DND-41 (cell line): ENCODE measurements at regions not wholly inside any gene's neighbourhood (a gene's known extent, or its start where the extent isn't known, plus 50 kb on each side); places are given as distances from the start of the nearest gene placed in this dataset.

Experiments used
- ATAC-seq: fragments of 200-7000 bp; cut with Tn5 transposase; 3 replicates; pipeline ENCODE4 v1.9.1; 2021; ENCODE audit warnings: low read depth; ENCODE audit not compliant: insufficient read depth
- DNase-seq: peaks from one replicate; pipeline ENCODE4 v3.0.0-alpha.2; 2020
- H2AFZ ChIP-seq: 2 replicates; pipeline ENCODE4 v1.6.0; 2012; ENCODE audit warnings: low read depth, low read length
- H3K27ac ChIP-seq: 2 replicates; pipeline ENCODE4 v1.5.1; 2012; ENCODE audit warnings: low read length, inconsistent platforms
- H3K27me3 ChIP-seq: fragments of 200-600 bp; sonication (generic); 2 replicates; pipeline ENCODE4 v1.6.0; 2012; ENCODE audit warnings: low read length, mild to moderate bottlenecking, inconsistent platforms; ENCODE audit not compliant: insufficient read depth, poor library complexity
- H3K36me3 ChIP-seq: 2 replicates; pipeline ENCODE4 v1.5.1; 2012; ENCODE audit warnings: low read length, inconsistent platforms; ENCODE audit not compliant: insufficient read depth
- H3K4me1 ChIP-seq: 2 replicates; pipeline ENCODE4 v1.5.1; 2012; ENCODE audit warnings: mild to moderate bottlenecking, low read length; ENCODE audit not compliant: insufficient read depth
- H3K4me2 ChIP-seq: 2 replicates; pipeline ENCODE4 v1.6.0; 2012; ENCODE audit warnings: mild to moderate bottlenecking, moderate library complexity, low read length, inconsistent platforms; ENCODE audit not compliant: insufficient read depth
- H3K4me3 ChIP-seq, 2 experiments: fragments of 200-600 bp in 1 of 2; shearing (Covaris generic) in 1 of 2; 2 replicates each; pipeline ENCODE4 v1.5.1; 2012 to 2016; ENCODE audit warnings: inconsistent platforms in 2 of 2, low read length in 2 of 2, mild to moderate bottlenecking in 2 of 2, low read depth in 1 of 2, moderate library complexity in 1 of 2
- H3K79me2 ChIP-seq: 2 replicates; pipeline ENCODE4 v1.6.0; 2012; ENCODE audit warnings: low read length, inconsistent platforms; ENCODE audit not compliant: insufficient read depth
- H3K9ac ChIP-seq: 2 replicates; pipeline ENCODE4 v1.6.0; 2012; ENCODE audit warnings: low read depth, mild to moderate bottlenecking, inconsistent platforms, low read length, moderate library complexity
- H3K9me3 ChIP-seq: 2 replicates; pipeline ENCODE4 v1.5.1; 2012; ENCODE audit warnings: low read length, moderate library complexity, mild to moderate bottlenecking, inconsistent platforms; ENCODE audit not compliant: insufficient read depth, severe bottlenecking
- H4K20me1 ChIP-seq: 2 replicates; pipeline ENCODE4 v1.6.0; 2012; ENCODE audit warnings: low read length; ENCODE audit not compliant: insufficient read depth
- CTCF ChIP-seq: IDR thresholded peaks from 2 replicates; pipeline ENCODE4 v1.5.1; 2012; ENCODE audit warnings: borderline replicate concordance, low read length, moderate library complexity, mild to moderate bottlenecking; ENCODE audit not compliant: poor library complexity, severe bottlenecking; ENCODE audit errors: extremely low read depth
- EZH2 ChIP-seq: IDR thresholded peaks from 3 replicates; pipeline ENCODE4 v1.6.1; 2012; ENCODE audit warnings: borderline replicate concordance, low read depth, mild to moderate bottlenecking, moderate library complexity, low read length, inconsistent platforms; ENCODE audit not compliant: severe bottlenecking

GRCh38 chr12:131507094-131507493, 203.8 kb upstream of the SFSWAP start:
- DNase-seq (no peak), ATAC-seq (no peak)
- H3K4me3 ChIP-seq: no peak overlapping the region
- H4K20me1 ChIP-seq: no peaks in the 10 kb centered on the region
- no peak overlapping the region for H3K9ac ChIP-seq
- H3K4me2 ChIP-seq: no peak overlapping the region
- no peak overlapping the region for H3K27ac ChIP-seq
- no peaks in the 10 kb centered on the region for H3K9me3 ChIP-seq
- H3K79me2 ChIP-seq: no peaks in the 10 kb centered on the region
- no peaks in the 10 kb centered on the region for H3K36me3 ChIP-seq
- H2AFZ ChIP-seq: no peak overlapping the region
- no peak for TF ChIP-seq EZH2
- TF ChIP-seq CTCF: no peak
- no peaks in the 10 kb centered on the region for H3K4me1 ChIP-seq
- H3K27me3 ChIP-seq: no peaks in the 10 kb centered on the region

- Histone ChIP-seq H3K4me3 (no peak overlapping the region), H3K9me3 (no peaks in the 10 kb centered on the region), H3K4me2 (no peak overlapping the region), H3K9ac (no peak overlapping the region), H3K27me3 (no peaks in the 10 kb centered on the region), H3K36me3 (no peaks in the 10 kb centered on the region), H2AFZ (no peak overlapping the region), H3K27ac (no peak overlapping the region), H4K20me1 (no peaks in the 10 kb centered on the region), H3K4me1 (no peaks in the 10 kb centered on the region), H3K79me2 (no peaks in the 10 kb centered on the region)
- no peak for ATAC-seq
- no peak for TF ChIP-seq EZH2
- no peak for TF ChIP-seq CTCF
- no peak for DNase-seq
Observed at GRCh38 chr12:131507881-131508280, 203.0 kb upstream of the SFSWAP start.

- Histone ChIP-seq H2AFZ (no peak overlapping the region), H3K4me2 (no peak overlapping the region), H3K4me3 (no peak overlapping the region), H3K4me1 (no peaks in the 10 kb centered on the region), H3K27ac (no peak overlapping the region), H4K20me1 (no peaks in the 10 kb centered on the region), H3K79me2 (no peaks in the 10 kb centered on the region), H3K36me3 (no peaks in the 10 kb centered on the region), H3K27me3 (no peaks in the 10 kb centered on the region), H3K9ac (no peak overlapping the region), H3K9me3 (no peaks in the 10 kb centered on the region)
- no peak for TF ChIP-seq EZH2
- TF ChIP-seq CTCF: no peak
- ATAC-seq: no peak
- no peak for DNase-seq
Observed at GRCh38 chr12:131509701-131510100, 201.2 kb upstream of the SFSWAP start.

- Histone ChIP-seq H3K4me3 (no peak overlapping the region), H3K9me3 (no peaks in the 10 kb centered on the region), H3K27me3 (no peaks in the 10 kb centered on the region), H3K27ac (no peak overlapping the region), H2AFZ (no peak overlapping the region), H3K36me3 (no peaks in the 10 kb centered on the region), H3K9ac (no peak overlapping the region), H3K79me2 (no peaks in the 10 kb centered on the region), H4K20me1 (no peaks in the 10 kb centered on the region), H3K4me1 (no peaks in the 10 kb centered on the region), H3K4me2 (no peak overlapping the region)
- DNase-seq (no peak), ATAC-seq (no peak)
- TF ChIP-seq CTCF (no peak), EZH2 (no peak)
Observed at GRCh38 chr12:131510431-131510830, 200.5 kb upstream of the SFSWAP start.
